K562 (cell line): ENCODE measurements at regions not wholly inside any gene's neighbourhood (a gene's known extent, or its start where the extent isn't known, plus 50 kb on each side); places are given as distances from the start of the nearest gene placed in this dataset.

Experiments used
- ATAC-seq: fragments of 200-7000 bp; cut with Tn5 transposase; 3 replicates; pipeline ENCODE4 v1.9.1; 2020; ENCODE audit warnings: moderate library complexity
- BruUV-seq: library from RNA; stranded (reverse); fragments of 400-500 nt; replicated peaks from 2 replicates; lab custom pipeline; 2021; lab: Mats Ljungman, UMichigan
- CTCF ChIA-PET: fragments of 300-600 bp; formaldehyde crosslinking; extraction: SDS; loops from one replicate; lab custom pipeline; 2021; ENCODE audit warnings: low intra/inter-chr PET ratio; lab: Yijun Ruan, JAX
- POLR2A ChIA-PET: fragments of 300-600, 350-650 bp; sonication (Branson Sonifier 250); formaldehyde crosslinking; extraction: SDS; loops from one replicate; lab custom pipeline; 2021; ENCODE audit warnings: antibody characterized with exemption, inconsistent platforms; lab: Yijun Ruan, JAX
- DNase-seq, 4 experiments: peaks; one replicate each; pipeline versions ENCODE4 v3.0.0 to v3.0.0-alpha.2; 2011 to 2018; ENCODE audit warnings: low spot score in 3 of 4, mixed read lengths in 3 of 4; ENCODE audit errors: extremely low read depth in 1 of 4
- FAIRE-seq: peaks from 2 replicates; lab custom pipeline; 2011; peaks lifted over from hg19 to GRCh38; lab: Jason Lieb, UNC
- H2AFZ ChIP-seq: 2 replicates; pipeline ENCODE4 v1.6.0; 2011; ENCODE audit warnings: low read depth, low read length, control low read depth, inconsistent platforms
- H3K27ac ChIP-seq: fragments of 200-600 bp; 3 replicates; pipeline ENCODE4 v1.8.0; 2011; ENCODE audit warnings: low read depth, mild to moderate bottlenecking, control low read depth, inconsistent platforms, low read length, moderate library complexity, mixed read lengths; ENCODE audit errors: extremely low read depth
- H3K27me3 ChIP-seq, 2 experiments: fragments of 300-600 bp in 1 of 2; 2 replicates in 1 of 2; 3 replicates in 1 of 2; pipeline versions ENCODE4 v1.6.0 to v1.8.0; 2011; ENCODE audit warnings: inconsistent platforms in 2 of 2, low read length in 2 of 2, mild to moderate bottlenecking in 1 of 2, mixed read lengths in 1 of 2, moderate library complexity in 1 of 2; ENCODE audit not compliant: control insufficient read depth in 2 of 2, insufficient read depth in 2 of 2
- H3K36me3 ChIP-seq: fragments of 300-600 bp; 3 replicates; pipeline ENCODE4 v1.8.0; 2011; ENCODE audit warnings: mild to moderate bottlenecking, low read length, inconsistent platforms; ENCODE audit not compliant: control insufficient read depth, insufficient read depth
- H3K4me1 ChIP-seq, 2 experiments: fragments of 200-600 bp in 1 of 2; replicated peaks in 1 of 2; 2 replicates in 1 of 2; 3 replicates in 1 of 2; pipeline versions ENCODE4 v1.5.1 to v1.8.0; 2011; ENCODE audit warnings: inconsistent platforms in 2 of 2, low read length in 2 of 2, mild to moderate bottlenecking in 1 of 2, mixed read lengths in 1 of 2, moderate library complexity in 1 of 2; ENCODE audit not compliant: control insufficient read depth in 2 of 2, insufficient read depth in 2 of 2
- H3K4me2 ChIP-seq: 2 replicates; pipeline ENCODE4 v1.6.1; 2011; ENCODE audit warnings: low read length, control low read depth, inconsistent platforms, mixed read lengths; ENCODE audit not compliant: insufficient read depth
- H3K4me3 ChIP-seq: fragments of 200-600 bp; sonication (generic), shearing (Covaris generic); 2 replicates; pipeline ENCODE4 v1.5.1; 2016; ENCODE audit warnings: control low read depth, inconsistent platforms
- H3K79me2 ChIP-seq: fragments of 200-600 bp; 3 replicates; pipeline ENCODE4 v1.8.0; 2011; ENCODE audit warnings: low read length, inconsistent platforms; ENCODE audit not compliant: control insufficient read depth, insufficient read depth
- H3K9ac ChIP-seq, 2 experiments: 2 replicates each; pipeline versions ENCODE4 v1.6.0 to v1.6.1; 2011; ENCODE audit warnings: low read depth in 2 of 2, low read length in 2 of 2, control low read depth in 1 of 2, inconsistent platforms in 1 of 2, mild to moderate bottlenecking in 1 of 2, mixed read lengths in 1 of 2; ENCODE audit not compliant: insufficient read depth in 1 of 2
- H3K9me1 ChIP-seq: one replicate; pipeline ENCODE4 v1.6.0; 2011; ENCODE audit warnings: inconsistent platforms, mild to moderate bottlenecking, low read length, moderate library complexity; ENCODE audit not compliant: control insufficient read depth, insufficient read depth
- H3K9me3 ChIP-seq: replicated peaks from 2 replicates; pipeline ENCODE4 v1.5.1; 2011; ENCODE audit warnings: low read depth, low read length, inconsistent platforms; ENCODE audit not compliant: control insufficient read depth, insufficient read depth
- H4K20me1 ChIP-seq: replicated peaks from 2 replicates; pipeline ENCODE4 v1.6.1; 2011; ENCODE audit warnings: low read length, inconsistent platforms, mixed read lengths; ENCODE audit not compliant: control insufficient read depth, insufficient read depth
- BMI1 ChIP-seq: fragments of 150-350 bp; IDR thresholded peaks from 2 replicates; pipeline ENCODE4 v1.6.1; 2014; ENCODE audit warnings: low read length
- ETS2 ChIP-seq: IDR thresholded peaks from 2 replicates; pipeline ENCODE4 v1.6.1; 2016; ENCODE audit warnings: borderline replicate concordance, missing genetic modification characterization, mild to moderate bottlenecking, moderate library complexity, missing compliant biosample characterization; ENCODE audit not compliant: poor library complexity, severe bottlenecking
- HMG20B ChIP-seq: fragments of 250-450 bp; sonication (Bioruptor Pico); IDR thresholded peaks from 2 replicates; pipeline ENCODE4 v1.5.0; 2021; ENCODE audit warnings: mild to moderate bottlenecking
- MAFG ChIP-seq: fragments of 450-650 bp; conservative IDR thresholded peaks from 2 replicates; pipeline ENCODE4 v1.6.1; 2016; ENCODE audit warnings: missing genetic modification characterization, missing compliant biosample characterization
- MCM3 ChIP-seq: fragments of 450-650 bp; IDR thresholded peaks from 2 replicates; pipeline ENCODE4 v1.6.1; 2016
- NEUROD1 ChIP-seq: fragments of 150-350 bp; IDR thresholded peaks from 2 replicates; pipeline ENCODE4 v1.6.1; 2014; ENCODE audit warnings: borderline replicate concordance, low read length, low read depth; ENCODE audit not compliant: partially characterized antibody
- NUFIP1 ChIP-seq: fragments of 450-650 bp; IDR thresholded peaks from 2 replicates; pipeline ENCODE4 v1.6.1; 2018; ENCODE audit not compliant: partially characterized antibody
- POLR3G ChIP-seq: IDR thresholded peaks from 2 replicates; pipeline ENCODE4 v1.6.1; 2011; ENCODE audit not compliant: insufficient read length, insufficient replicate concordance; ENCODE audit errors: extremely low read depth
- PTBP1 ChIP-seq: fragments of 200-400 bp; formaldehyde crosslinking; IDR thresholded peaks from 2 replicates; pipeline ENCODE4 v1.6.1; 2017; ENCODE audit warnings: low read depth, low read length
- PTTG1 ChIP-seq: fragments of 450-650 bp; IDR thresholded peaks from 2 replicates; pipeline ENCODE4 v1.6.1; 2016; ENCODE audit warnings: low read depth, mild to moderate bottlenecking, missing genetic modification characterization, missing compliant biosample characterization
- SRSF3 ChIP-seq: fragments of 200-400 bp; formaldehyde crosslinking; IDR thresholded peaks from 2 replicates; pipeline ENCODE4 v1.6.1; 2016; ENCODE audit warnings: mild to moderate bottlenecking, low read length, moderate library complexity; ENCODE audit not compliant: insufficient read depth
- TBP ChIP-seq: optimal IDR thresholded peaks from 2 replicates; pipeline ENCODE3; 2011; ENCODE audit warnings: low read depth, low read length, improper control_type of control experiment
- ZFP30 ChIP-seq: fragments of 250-450 bp; sonication (Bioruptor Pico); IDR thresholded peaks from 2 replicates; pipeline ENCODE4 v1.8.0; 2022; ENCODE audit warnings: moderate library complexity, mild to moderate bottlenecking, inconsistent platforms, borderline replicate concordance
- ZNF212 ChIP-seq: fragments of 450-650 bp; formaldehyde crosslinking; IDR thresholded peaks from 2 replicates; pipeline ENCODE4 v1.4.0; 2020; ENCODE audit warnings: mild to moderate bottlenecking
- ZNF239 ChIP-seq: fragments of 250-450 bp; sonication (Bioruptor Pico); IDR thresholded peaks from 2 replicates; pipeline ENCODE4 v1.4.0; 2020; ENCODE audit warnings: mild to moderate bottlenecking
- ZNF395 ChIP-seq: fragments of 200-800 bp; sonication (Bioruptor generic); IDR thresholded peaks from 2 replicates; pipeline ENCODE4 v1.6.1; 2017; ENCODE audit warnings: missing genetic modification characterization, missing compliant biosample characterization
- ZNF445 ChIP-seq: fragments of 250-450 bp; sonication (Bioruptor Pico); IDR thresholded peaks from 2 replicates; pipeline ENCODE4 v1.4.0; 2020; ENCODE audit warnings: low read depth, mild to moderate bottlenecking, moderate library complexity
- WGBS: fragments of 100-300 bp; shearing (Covaris generic); methylation state at CpG from one replicate; pipeline ENCODE4 v1.1.6; 2016; ENCODE audit warnings: low coverage, mixed read lengths; ENCODE audit not compliant: insufficient coverage; ENCODE audit errors: missing lambda C conversion rate; 5-methylcytosine and 5-hydroxymethylcytosine counted together
- in situ Hi-C: fragments of 300-500 bp; cut with MboI; formaldehyde crosslinking; loops from 4 replicates; pipeline ENCODE4 v1.15.0; 2018; ENCODE audit warnings: inconsistent platforms, mixed read lengths
- intact Hi-C: fragments of 100-400 bp; cut with micrococcal nuclease; formaldehyde crosslinking; loops from 2 replicates; pipeline ENCODE4 v1.14.2; 2022
- TF ChIP-seq, protein P1 (sequence below), 2 experiments: fragments of 150-350 bp in 1 of 2; IDR thresholded peaks; 2 replicates each; pipeline ENCODE4 v1.6.1; 2012 to 2016; ENCODE audit warnings: low read depth in 2 of 2, low read length in 2 of 2, mild to moderate bottlenecking in 1 of 2, moderate library complexity in 1 of 2

- TF ChIP-seq, protein P1, sequence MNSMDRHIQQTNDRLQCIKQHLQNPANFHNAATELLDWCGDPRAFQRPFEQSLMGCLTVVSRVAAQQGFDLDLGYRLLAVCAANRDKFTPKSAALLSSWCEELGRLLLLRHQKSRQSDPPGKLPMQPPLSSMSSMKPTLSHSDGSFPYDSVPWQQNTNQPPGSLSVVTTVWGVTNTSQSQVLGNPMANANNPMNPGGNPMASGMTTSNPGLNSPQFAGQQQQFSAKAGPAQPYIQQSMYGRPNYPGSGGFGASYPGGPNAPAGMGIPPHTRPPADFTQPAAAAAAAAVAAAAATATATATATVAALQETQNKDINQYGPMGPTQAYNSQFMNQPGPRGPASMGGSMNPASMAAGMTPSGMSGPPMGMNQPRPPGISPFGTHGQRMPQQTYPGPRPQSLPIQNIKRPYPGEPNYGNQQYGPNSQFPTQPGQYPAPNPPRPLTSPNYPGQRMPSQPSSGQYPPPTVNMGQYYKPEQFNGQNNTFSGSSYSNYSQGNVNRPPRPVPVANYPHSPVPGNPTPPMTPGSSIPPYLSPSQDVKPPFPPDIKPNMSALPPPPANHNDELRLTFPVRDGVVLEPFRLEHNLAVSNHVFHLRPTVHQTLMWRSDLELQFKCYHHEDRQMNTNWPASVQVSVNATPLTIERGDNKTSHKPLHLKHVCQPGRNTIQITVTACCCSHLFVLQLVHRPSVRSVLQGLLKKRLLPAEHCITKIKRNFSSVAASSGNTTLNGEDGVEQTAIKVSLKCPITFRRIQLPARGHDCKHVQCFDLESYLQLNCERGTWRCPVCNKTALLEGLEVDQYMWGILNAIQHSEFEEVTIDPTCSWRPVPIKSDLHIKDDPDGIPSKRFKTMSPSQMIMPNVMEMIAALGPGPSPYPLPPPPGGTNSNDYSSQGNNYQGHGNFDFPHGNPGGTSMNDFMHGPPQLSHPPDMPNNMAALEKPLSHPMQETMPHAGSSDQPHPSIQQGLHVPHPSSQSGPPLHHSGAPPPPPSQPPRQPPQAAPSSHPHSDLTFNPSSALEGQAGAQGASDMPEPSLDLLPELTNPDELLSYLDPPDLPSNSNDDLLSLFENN (IDR thresholded peaks at IDR 0.05; ENCODE audit: low read depth in 2 of 2, low read length in 2 of 2) = no peak
- TF ChIP-seq TBP (no peak), PTTG1 (tag) (no peak)
These were observed 144.2 kb downstream of the TBXT start (continued) for GRCh38 chr6:166023273-166023989.

- DNase-seq = no peak
- no peak overlapping the region for H3K4me3 ChIP-seq
- H3K27me3 ChIP-seq = no peaks in the 10 kb centered on the region
- H3K9ac ChIP-seq = no peak overlapping the region
- no peaks in the 10 kb centered on the region for H3K4me1 ChIP-seq
- H4K20me1 ChIP-seq = no peaks in the 10 kb centered on the region
- no peak overlapping the region for H3K4me2 ChIP-seq
- in situ Hi-C loops (no loop called here), intact Hi-C loops (no loop called here)
- 7% methylated on average over 3 of the region's 3 CpGs for WGBS
- FAIRE-seq = no peak
- H2AFZ ChIP-seq = no peak overlapping the region
- H3K9me3 ChIP-seq = no peaks in the 10 kb centered on the region
- H3K79me2 ChIP-seq = no peaks in the 10 kb centered on the region
- no TSS peak for BruUV-seq
- ChIA-PET POLR2A (no interaction called here), CTCF (no interaction called here)
- no peaks in the 10 kb centered on the region for H3K9me1 ChIP-seq
- no peaks in the 10 kb centered on the region for H3K36me3 ChIP-seq
- no peak for ATAC-seq
- H3K27ac ChIP-seq = no peak overlapping the region
- TF ChIP-seq ZFP30 (CRISPR knock-in tag) (no peak), NEUROD1 (no peak), ZNF395 (CRISPR knock-in tag) (no peak), SRSF3 (no peak), ZNF239 (CRISPR knock-in tag) (no peak), MAFG (tag) (no peak), MCM3 (no peak), BMI1 (no peak), NUFIP1 (no peak), POLR3G (no peak), PTBP1 (no peak), ZNF212 (CRISPR knock-in tag) (no peak), HMG20B (CRISPR knock-in tag) (no peak), ZNF445 (CRISPR knock-in tag) (no peak), ETS2 (tag) (no peak)
These were observed 146.2 kb downstream of the TBXT start for GRCh38 chr6:166021429-166021828.
